H1 (cell line): ENCODE measurements at regions not wholly inside any gene's neighbourhood (a gene's known extent, or its start where the extent isn't known, plus 50 kb on each side); places are given as distances from the start of the nearest gene placed in this dataset.

Experiments
- CTCF ChIA-PET: fragments of 300-600 bp; sonication (Branson Sonifier 250); formaldehyde crosslinking; loops from one replicate; lab custom pipeline; 2021; ENCODE audit not compliant: partially characterized antibody; lab: Charles Lee
- POLR2A ChIA-PET: fragments of 300-600 bp; sonication (Branson Sonifier 250); formaldehyde crosslinking; loops from one replicate; lab custom pipeline; 2021; ENCODE audit warnings: inconsistent platforms; ENCODE audit not compliant: partially characterized antibody; lab: Charles Lee
- DNase-seq, 2 experiments: peaks; one replicate each; pipeline versions ENCODE4 v3.0.0 to v3.0.0-alpha.2; 2010 to 2022; ENCODE audit warnings: low spot score in 2 of 2, low read depth in 1 of 2, mixed read lengths in 1 of 2
- FAIRE-seq: peaks from 2 replicates; lab custom pipeline; 2011; peaks lifted over from hg19 to GRCh38; lab: Jason Lieb, UNC
- H2AFZ ChIP-seq: 2 replicates; pipeline ENCODE4 v1.8.1; 2012; ENCODE audit warnings: low read length, inconsistent platforms
- H2AK5ac ChIP-seq: 2 replicates; pipeline ENCODE4 v1.6.1; 2013; ENCODE audit warnings: low read depth, low read length
- H2BK120ac ChIP-seq: replicated peaks from 2 replicates; pipeline ENCODE3; 2013; ENCODE audit warnings: low read depth, low read length, inconsistent platforms
- H2BK12ac ChIP-seq: 2 replicates; pipeline ENCODE4 v1.6.1; 2013; ENCODE audit warnings: low read depth, low read length
- H2BK15ac ChIP-seq: 2 replicates; pipeline ENCODE4 v1.6.1; 2013; ENCODE audit warnings: low read length
- H2BK20ac ChIP-seq: 2 replicates; pipeline ENCODE4 v1.6.1; 2013; ENCODE audit warnings: low read length
- H2BK5ac ChIP-seq: 2 replicates; pipeline ENCODE4 v1.6.1; 2013; ENCODE audit warnings: low read depth, low read length
- H3K14ac ChIP-seq: 2 replicates; pipeline ENCODE4 v1.6.1; 2013; ENCODE audit warnings: inconsistent platforms; ENCODE audit not compliant: insufficient read length
- H3K18ac ChIP-seq: 2 replicates; pipeline ENCODE4 v1.6.1; 2013; ENCODE audit warnings: low read length; ENCODE audit errors: extremely low read depth
- H3K23ac ChIP-seq: 2 replicates; pipeline ENCODE4 v1.6.1; 2013; ENCODE audit warnings: inconsistent platforms; ENCODE audit not compliant: insufficient read length
- H3K23me2 ChIP-seq: 2 replicates; pipeline ENCODE4 v1.6.1; 2013; ENCODE audit warnings: low read depth, low read length
- H3K27ac ChIP-seq: 2 replicates; pipeline ENCODE4 v1.6.1; 2011; ENCODE audit warnings: low read depth, low read length, inconsistent platforms
- H3K27me3 ChIP-seq, 4 experiments: replicated peaks in 1 of 4; 1 replicate in 1 of 4; 2 replicates in 3 of 4; pipeline versions ENCODE4 v1.6.1 to v1.8.1; 2011 to 2013; ENCODE audit warnings: low read length in 3 of 4, mild to moderate bottlenecking in 3 of 4, inconsistent platforms in 2 of 4, mixed read lengths in 2 of 4, moderate library complexity in 1 of 4; ENCODE audit not compliant: control insufficient read depth in 3 of 4, insufficient read depth in 3 of 4; ENCODE audit errors: extremely low read depth in 1 of 4
- H3K36me3 ChIP-seq, 4 experiments: 2 replicates each; pipeline versions ENCODE4 v1.6.1 to v1.8.1; 2011 to 2013; ENCODE audit warnings: mild to moderate bottlenecking in 4 of 4, low read length in 3 of 4, moderate library complexity in 2 of 4, control low read depth in 1 of 4, inconsistent platforms in 1 of 4; ENCODE audit not compliant: insufficient read depth in 4 of 4, control insufficient read depth in 2 of 4
- H3K4ac ChIP-seq: replicated peaks from 2 replicates; pipeline ENCODE3; 2013; ENCODE audit warnings: low read length, low read depth, mixed read lengths, inconsistent platforms; ENCODE audit not compliant: insufficient read length
- H3K4me1 ChIP-seq, 4 experiments: replicated peaks in 1 of 4; 1 replicate in 1 of 4; 2 replicates in 3 of 4; pipeline versions ENCODE4 v1.6.1 to v1.8.1; 2011 to 2013; ENCODE audit warnings: low read length in 3 of 4, inconsistent platforms in 2 of 4, mixed read lengths in 1 of 4; ENCODE audit not compliant: insufficient read depth in 4 of 4, control insufficient read depth in 3 of 4
- H3K4me2 ChIP-seq, 2 experiments: 2 replicates each; pipeline versions ENCODE4 v1.6.1 to v1.8.1; 2011 to 2013; ENCODE audit warnings: low read depth in 2 of 2, low read length in 2 of 2, control low read depth in 1 of 2, inconsistent platforms in 1 of 2, mild to moderate bottlenecking in 1 of 2; ENCODE audit not compliant: insufficient read depth in 1 of 2
- H3K4me3 ChIP-seq, 4 experiments: fragments of 200-600, 300-600 bp in 1 of 4; sonication (generic), shearing (Covaris generic), sonication (Bioruptor Twin) in 1 of 4; 2 replicates each; pipeline versions ENCODE4 v1.5.1 to v1.8.1; 2011 to 2016; ENCODE audit warnings: low read length in 4 of 4, low read depth in 3 of 4, control low read depth in 2 of 4, inconsistent platforms in 2 of 4, mild to moderate bottlenecking in 2 of 4, mixed read lengths in 1 of 4, moderate library complexity in 1 of 4; ENCODE audit not compliant: insufficient read depth in 2 of 4; ENCODE audit errors: extremely low read depth in 1 of 4
- H3K56ac ChIP-seq: replicated peaks from 2 replicates; pipeline ENCODE3; 2013; ENCODE audit warnings: low read depth, mild to moderate bottlenecking, mixed read lengths, low read length, inconsistent platforms; ENCODE audit not compliant: insufficient read length
- H3K79me1 ChIP-seq: 2 replicates; pipeline ENCODE4 v1.6.1; 2013; ENCODE audit warnings: low read depth, low read length, control low read depth
- H3K79me2 ChIP-seq, 2 experiments: 2 replicates each; pipeline versions ENCODE4 v1.6.1 to v1.8.1; 2012 to 2013; ENCODE audit warnings: low read length in 2 of 2, mild to moderate bottlenecking in 2 of 2, inconsistent platforms in 1 of 2; ENCODE audit not compliant: insufficient read depth in 2 of 2, control insufficient read depth in 1 of 2
- H3K9ac ChIP-seq, 4 experiments: replicated peaks in 1 of 4; 1 replicate in 1 of 4; 2 replicates in 3 of 4; pipeline versions ENCODE4 v1.6.1 to v1.8.1; 2011 to 2013; ENCODE audit warnings: low read depth in 3 of 4, low read length in 3 of 4, control low read depth in 2 of 4, mild to moderate bottlenecking in 2 of 4, moderate library complexity in 2 of 4, inconsistent platforms in 1 of 4; ENCODE audit errors: extremely low read depth in 1 of 4
- H3K9me3 ChIP-seq, 2 experiments: 2 replicates each; pipeline versions ENCODE4 v1.6.1 to v1.8.1; 2012 to 2013; ENCODE audit warnings: mild to moderate bottlenecking in 2 of 2, moderate library complexity in 2 of 2, control low read depth in 1 of 2, inconsistent platforms in 1 of 2, low read depth in 1 of 2, low read length in 1 of 2, mixed read lengths in 1 of 2; ENCODE audit not compliant: insufficient read depth in 2 of 2
- H4K20me1 ChIP-seq, 2 experiments: replicated peaks in 1 of 2; 2 replicates each; pipeline versions ENCODE3 to v1.8.1; 2011 to 2013; ENCODE audit warnings: inconsistent platforms in 2 of 2, low read length in 2 of 2, mild to moderate bottlenecking in 1 of 2; ENCODE audit not compliant: insufficient read depth in 2 of 2, control insufficient read depth in 1 of 2
- H4K5ac ChIP-seq: 2 replicates; pipeline ENCODE4 v1.6.1; 2013; ENCODE audit warnings: low read length, low read depth, mixed read lengths, inconsistent platforms; ENCODE audit not compliant: insufficient read length
- H4K8ac ChIP-seq: 2 replicates; pipeline ENCODE4 v1.8.0; 2013; ENCODE audit warnings: mild to moderate bottlenecking, moderate library complexity, low read length, inconsistent platforms; ENCODE audit not compliant: insufficient read depth; ENCODE audit errors: extremely low read depth
- H4K91ac ChIP-seq: replicated peaks from 2 replicates; pipeline ENCODE3; 2013; ENCODE audit warnings: low read length, mixed read lengths, inconsistent platforms; ENCODE audit not compliant: insufficient read length
- TCF12 ChIP-seq: IDR thresholded peaks from 2 replicates; pipeline ENCODE4 v1.6.1; 2011; ENCODE audit warnings: low read depth, mild to moderate bottlenecking, low read length
- WGBS, 2 experiments: shearing (Covaris generic) in 1 of 2; methylation state at CpG; one replicate each; pipeline versions ENCODE4 v1.1.6 to v1.1.7; 2013 to 2015; ENCODE audit warnings: low lambda C conversion rate in 2 of 2, mixed read lengths in 2 of 2, inconsistent platforms in 1 of 2, low coverage in 1 of 2, missing lambda C conversion rate in 1 of 2; ENCODE audit not compliant: insufficient replicate concordance in 2 of 2, insufficient coverage in 1 of 2, insufficient read length in 1 of 2; ENCODE audit errors: extremely low coverage in 1 of 2, missing lambda C conversion rate in 1 of 2; 5-methylcytosine and 5-hydroxymethylcytosine counted together
- TF ChIP-seq, protein P1 (sequence below): IDR thresholded peaks from 2 replicates; pipeline ENCODE4 v1.6.1; 2012; ENCODE audit warnings: inconsistent platforms

DNA sequence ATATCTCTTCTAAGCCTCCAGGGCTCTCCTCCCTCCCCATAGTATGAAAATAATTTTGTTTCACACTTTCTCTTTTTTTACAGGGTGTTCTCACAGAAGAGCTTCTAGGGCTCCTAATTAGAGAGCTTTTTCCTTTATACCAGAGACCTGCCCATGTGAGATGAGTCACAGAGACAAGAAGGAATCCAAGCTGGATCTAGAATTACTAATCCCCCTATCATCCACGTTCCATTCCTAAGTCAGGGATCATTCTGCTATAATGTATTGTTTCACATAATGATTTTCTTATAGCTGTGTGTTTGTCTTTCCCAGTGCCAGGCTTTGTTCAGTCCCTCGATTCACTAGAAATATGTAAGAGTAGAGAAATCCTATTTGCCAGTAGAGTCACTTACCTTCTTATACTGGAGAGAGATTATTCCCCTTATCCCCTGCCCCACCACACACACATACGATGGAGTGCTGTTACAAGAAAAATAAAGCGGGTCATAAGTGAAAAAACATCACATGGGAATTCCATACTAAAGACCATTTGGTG lies 778.3 kb upstream of the LRRC4C start:
- no peaks in the 10 kb centered on the region for H3K23me2 ChIP-seq
- H3K14ac ChIP-seq = no peak overlapping the region
- H4K5ac ChIP-seq = no peak overlapping the region
- H4K91ac ChIP-seq = no peak overlapping the region
- no peaks in the 10 kb centered on the region for H3K9me3 ChIP-seq
- DNase-seq = no peak
- no peak overlapping the region for H4K8ac ChIP-seq
- peaks cover 2 to 14% (median 3%) of the 10 kb centered on the region in 4 experiments; a peak in 5 of 7 replicates for H3K4me1 ChIP-seq
- H3K9ac ChIP-seq = no peak overlapping the region
- H2BK20ac ChIP-seq = no peak overlapping the region
- no peak overlapping the region for H3K4me2 ChIP-seq
- no peak overlapping the region for H2AFZ ChIP-seq
- H3K27me3 ChIP-seq = no peaks in the 10 kb centered on the region
- no peak overlapping the region for H3K4me3 ChIP-seq
- CTCF ChIA-PET = no interaction called here
- no peak overlapping the region for H3K23ac ChIP-seq
- no peak overlapping the region for H2BK120ac ChIP-seq
- no peaks in the 10 kb centered on the region for H3K79me1 ChIP-seq
- no peaks in the 10 kb centered on the region for H3K79me2 ChIP-seq
- no peak overlapping the region for H3K4ac ChIP-seq
- no peak overlapping the region for H3K18ac ChIP-seq
- FAIRE-seq = no peak
- no peak for TF ChIP-seq TCF12
- TF ChIP-seq, protein P1, sequence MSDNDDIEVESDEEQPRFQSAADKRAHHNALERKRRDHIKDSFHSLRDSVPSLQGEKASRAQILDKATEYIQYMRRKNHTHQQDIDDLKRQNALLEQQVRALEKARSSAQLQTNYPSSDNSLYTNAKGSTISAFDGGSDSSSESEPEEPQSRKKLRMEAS = no peak
- TF ChIP-seq, all 59 proteins: peak for 0
- WGBS, 2 experiments = 91% methylated on average over 4 of the region's 4 CpGs; no CpG with 5 or more reads in 1 of the 2 experiments
- H2BK15ac ChIP-seq = no peak overlapping the region
- no peak overlapping the region for H3K27ac ChIP-seq
- H2BK5ac ChIP-seq = no peak overlapping the region
- no peaks in the 10 kb centered on the region for H3K36me3 ChIP-seq
- H3K56ac ChIP-seq = no peak overlapping the region
- no peak overlapping the region for H2BK12ac ChIP-seq
- no peak overlapping the region for H2AK5ac ChIP-seq
- no peaks in the 10 kb centered on the region for H4K20me1 ChIP-seq
- POLR2A ChIA-PET = no interaction called here
